ENCODE measurements at regions not wholly inside any gene's neighbourhood (a gene's known extent, or its start where the extent isn't known, plus 50 kb on each side); places are given as distances from the start of the nearest gene placed in this dataset.
A peak's percentile ranks its signal among the peaks of the same experiment; 100 is the strongest.

GRCh38 chr20:10799735-10800134 lies 125.9 kb upstream of the JAG1 start:
- Histone ChIP-seq H2BK12ac (ENCODE audit: low read length in 2 of 2) (no peak overlapping the region), H3K27me3 (ENCODE audit: control insufficient read depth in 1 of 2, insufficient read depth in 1 of 2, low read length in 2 of 2) (peaks cover 0 to under 1% of the 10 kb centered on the region in 2 experiments), H2AK5ac (ENCODE audit: low read length, severe bottlenecking) (no peak overlapping the region), H3K36me3 (ENCODE audit: control insufficient read depth in 1 of 2, insufficient read depth in 2 of 2, low read depth in 1 of 2, low read length in 2 of 2) (no peaks in the 10 kb centered on the region), H2BK120ac (ENCODE audit: low read depth, low read length) (no peak overlapping the region), H4K8ac (ENCODE audit: low read length) (no peak overlapping the region), H3K79me1 (replicated peaks; ENCODE audit: low read length, poor library complexity, severe bottlenecking) (no peaks in the 10 kb centered on the region), H2AFZ (ENCODE audit: low read depth, low read length) (no peak overlapping the region), H2BK5ac (ENCODE audit: low read depth, low read length, poor library complexity, severe bottlenecking) (no peak overlapping the region), H3K9ac (ENCODE audit: low read length) (no peak overlapping the region), H3K4me3 (ENCODE audit: insufficient read depth in 1 of 2, low read depth in 1 of 2, low read length in 2 of 2) (no peak overlapping the region), H3K4ac (ENCODE audit: low read depth in 1 of 2, low read length in 2 of 2) (no peak overlapping the region), H3K23ac (ENCODE audit: low read length in 2 of 2) (no peak overlapping the region), H4K91ac (ENCODE audit: low read length) (no peak overlapping the region), H3K27ac (ENCODE audit: low read length, poor library complexity, severe bottlenecking) (no peak overlapping the region), H3K4me2 (ENCODE audit: low read length, poor library complexity, severe bottlenecking) (no peak overlapping the region), H3K14ac (ENCODE audit: low read length in 2 of 2) (no peak overlapping the region), H2BK15ac (ENCODE audit: low read depth, poor library complexity, severe bottlenecking) (no peak overlapping the region), H3K9me3 (ENCODE audit: control insufficient read depth, low read length) (no peaks in the 10 kb centered on the region), H3K18ac (ENCODE audit: low read depth in 1 of 2, low read length in 2 of 2) (no peak overlapping the region), H3K4me1 (ENCODE audit: control insufficient read depth, insufficient read depth, low read depth, low read length) (no peaks in the 10 kb centered on the region)
- 85% methylated on average over 2 of the region's 2 CpGs for WGBS
- no peak for DNase-seq

DNA sequence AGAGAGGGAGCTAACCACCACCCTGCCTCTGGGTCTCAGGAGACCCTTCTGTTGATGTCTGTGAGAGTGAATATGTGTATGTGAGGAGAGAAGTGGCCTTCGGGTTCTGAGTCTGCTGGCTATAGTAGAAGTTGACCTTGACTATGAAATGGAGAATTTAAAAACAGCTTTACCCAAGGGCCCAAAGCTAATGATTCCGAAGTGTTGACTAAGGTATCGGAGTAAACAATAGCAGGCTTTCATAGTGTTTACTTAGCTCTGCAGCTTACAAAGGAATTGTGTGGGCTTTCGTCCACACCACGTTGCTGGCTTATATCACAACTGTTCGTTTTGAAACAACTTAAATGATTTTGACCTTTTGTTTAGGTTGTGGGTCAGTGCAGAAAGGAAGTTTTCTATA lies 126.5 kb upstream of the JAG1 start:
- Histone ChIP-seq H3K79me1 (replicated peaks; ENCODE audit: low read length, poor library complexity, severe bottlenecking) (no peaks in the 10 kb centered on the region), H3K4me1 (ENCODE audit: control insufficient read depth, insufficient read depth, low read depth, low read length) (no peaks in the 10 kb centered on the region), H3K23ac (ENCODE audit: low read length in 2 of 2) (no peak overlapping the region), H2BK5ac (ENCODE audit: low read depth, low read length, poor library complexity, severe bottlenecking) (no peak overlapping the region), H3K4me2 (ENCODE audit: low read length, poor library complexity, severe bottlenecking) (no peak overlapping the region), H3K36me3 (ENCODE audit: control insufficient read depth in 1 of 2, insufficient read depth in 2 of 2, low read depth in 1 of 2, low read length in 2 of 2) (no peaks in the 10 kb centered on the region), H3K4me3 (ENCODE audit: insufficient read depth in 1 of 2, low read depth in 1 of 2, low read length in 2 of 2) (no peak overlapping the region), H4K8ac (ENCODE audit: low read length) (no peak overlapping the region), H3K14ac (ENCODE audit: low read length in 2 of 2) (no peak overlapping the region), H2AFZ (ENCODE audit: low read depth, low read length) (no peak overlapping the region), H3K27me3 (ENCODE audit: control insufficient read depth in 1 of 2, insufficient read depth in 1 of 2, low read length in 2 of 2) (no peaks in the 10 kb centered on the region), H2AK5ac (ENCODE audit: low read length, severe bottlenecking) (no peak overlapping the region), H3K18ac (ENCODE audit: low read depth in 1 of 2, low read length in 2 of 2) (no peak overlapping the region), H2BK15ac (ENCODE audit: low read depth, poor library complexity, severe bottlenecking) (no peak overlapping the region), H3K9ac (ENCODE audit: low read length) (no peak overlapping the region), H2BK12ac (ENCODE audit: low read length in 2 of 2) (no peak overlapping the region), H2BK120ac (ENCODE audit: low read depth, low read length) (no peak overlapping the region), H3K27ac (ENCODE audit: low read length, poor library complexity, severe bottlenecking) (no peak overlapping the region), H3K9me3 (ENCODE audit: control insufficient read depth, low read length) (no peaks in the 10 kb centered on the region), H3K4ac (ENCODE audit: low read depth in 1 of 2, low read length in 2 of 2) (no peak overlapping the region), H4K91ac (ENCODE audit: low read length) (no peak overlapping the region)
- peak; percentile 38 for DNase-seq
- WGBS: 54% methylated on average over 6 of the region's 6 CpGs

DNA sequence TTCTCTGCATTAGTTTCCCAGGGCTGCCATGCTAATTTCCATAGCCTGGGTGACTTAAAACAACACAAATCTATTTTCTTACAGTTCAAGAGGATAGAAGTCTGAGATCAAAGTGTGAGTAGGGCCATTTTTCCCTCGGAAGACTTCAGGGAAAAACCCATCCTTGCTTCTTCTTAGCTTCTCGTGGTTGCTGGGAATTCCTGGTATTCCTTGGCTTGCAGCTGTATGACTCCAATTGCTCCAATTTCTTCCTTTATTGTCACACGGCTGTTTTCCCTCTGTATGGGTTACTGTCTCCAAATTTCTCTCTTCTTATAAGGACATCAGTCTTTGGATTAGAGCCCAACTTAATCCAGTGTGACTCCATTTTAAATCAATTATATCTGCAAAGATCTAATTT lies 128.4 kb upstream of the JAG1 start:
- no peak overlapping the region for H2BK12ac ChIP-seq (ENCODE audit: low read length in 2 of 2)

DNA sequence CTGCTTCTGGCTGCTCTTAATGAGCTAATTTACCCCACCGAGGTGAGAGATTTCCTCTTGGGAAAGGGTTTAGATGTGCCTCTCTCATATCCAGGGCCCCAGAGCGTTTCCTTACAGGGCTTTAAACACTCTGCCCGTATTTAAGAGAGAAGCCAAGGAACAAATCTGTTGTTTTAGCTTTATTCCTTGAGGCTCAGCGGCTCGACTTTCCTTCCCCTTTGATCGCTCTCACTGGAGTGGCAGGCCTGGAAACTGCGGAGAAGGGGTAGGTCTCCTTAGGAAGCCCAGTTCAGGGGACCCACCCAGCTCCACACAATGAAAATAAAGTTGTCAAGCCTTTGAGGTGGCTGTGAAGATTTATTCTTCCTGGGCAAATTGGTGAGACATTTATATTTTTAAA lies 132.0 kb upstream of the JAG1 start:
- no peak overlapping the region for H4K8ac ChIP-seq (ENCODE audit: low read length)
- no peak overlapping the region for H2BK120ac ChIP-seq (ENCODE audit: low read depth, low read length)
- no peak overlapping the region for H2AK5ac ChIP-seq (ENCODE audit: low read length, severe bottlenecking)
- H3K4ac ChIP-seq (ENCODE audit: low read depth in 1 of 2, low read length in 2 of 2): no peak overlapping the region
- H3K79me1 ChIP-seq (replicated peaks; ENCODE audit: low read length, poor library complexity, severe bottlenecking): no peaks in the 10 kb centered on the region
- H2BK15ac ChIP-seq (ENCODE audit: low read depth, poor library complexity, severe bottlenecking): no peak overlapping the region
- no peak overlapping the region for H3K14ac ChIP-seq (ENCODE audit: low read length in 2 of 2)
- no peak overlapping the region for H3K4me2 ChIP-seq (ENCODE audit: low read length, poor library complexity, severe bottlenecking)
- 72% methylated on average over 7 of the region's 7 CpGs for WGBS
- no peaks in the 10 kb centered on the region for H3K27me3 ChIP-seq (ENCODE audit: control insufficient read depth in 1 of 2, insufficient read depth in 1 of 2, low read length in 2 of 2)
- no peaks in the 10 kb centered on the region for H3K9me3 ChIP-seq (ENCODE audit: control insufficient read depth, low read length)
- H3K23ac ChIP-seq (ENCODE audit: low read length in 2 of 2): no peak overlapping the region
- H3K9ac ChIP-seq (ENCODE audit: low read length): no peak overlapping the region
- DNase-seq: no peak
- H3K4me3 ChIP-seq (ENCODE audit: insufficient read depth in 1 of 2, low read depth in 1 of 2, low read length in 2 of 2): no peak overlapping the region
- no peak overlapping the region for H3K18ac ChIP-seq (ENCODE audit: low read depth in 1 of 2, low read length in 2 of 2)
- no peak overlapping the region for H3K27ac ChIP-seq (ENCODE audit: low read length, poor library complexity, severe bottlenecking)
- no peaks in the 10 kb centered on the region for H3K36me3 ChIP-seq (ENCODE audit: control insufficient read depth in 1 of 2, insufficient read depth in 2 of 2, low read depth in 1 of 2, low read length in 2 of 2)
- no peak overlapping the region for H4K91ac ChIP-seq (ENCODE audit: low read length)
- H2BK12ac ChIP-seq (ENCODE audit: low read length in 2 of 2): peak overlapping the region in 1 of 2 experiments; percentile 66
- H2BK5ac ChIP-seq (ENCODE audit: low read depth, low read length, poor library complexity, severe bottlenecking): no peak overlapping the region
- no peak overlapping the region for H2AFZ ChIP-seq (ENCODE audit: low read depth, low read length)
- H3K4me1 ChIP-seq (ENCODE audit: control insufficient read depth, insufficient read depth, low read depth, low read length): no peaks in the 10 kb centered on the region

More for the DNA sequence above, 128.4 kb upstream of the JAG1 start:
- Histone ChIP-seq H3K9me3 (ENCODE audit: control insufficient read depth, low read length) (no peaks in the 10 kb centered on the region), H3K27ac (ENCODE audit: low read length, poor library complexity, severe bottlenecking) (no peak overlapping the region), H3K4ac (ENCODE audit: low read depth in 1 of 2, low read length in 2 of 2) (no peak overlapping the region), H3K27me3 (ENCODE audit: control insufficient read depth in 1 of 2, insufficient read depth in 1 of 2, low read length in 2 of 2) (no peaks in the 10 kb centered on the region), H3K36me3 (ENCODE audit: control insufficient read depth in 1 of 2, insufficient read depth in 2 of 2, low read depth in 1 of 2, low read length in 2 of 2) (no peaks in the 10 kb centered on the region), H2BK5ac (ENCODE audit: low read depth, low read length, poor library complexity, severe bottlenecking) (no peak overlapping the region), H3K23ac (ENCODE audit: low read length in 2 of 2) (no peak overlapping the region), H3K79me1 (replicated peaks; ENCODE audit: low read length, poor library complexity, severe bottlenecking) (no peaks in the 10 kb centered on the region), H3K4me3 (ENCODE audit: insufficient read depth in 1 of 2, low read depth in 1 of 2, low read length in 2 of 2) (no peak overlapping the region), H3K4me2 (ENCODE audit: low read length, poor library complexity, severe bottlenecking) (no peak overlapping the region), H3K4me1 (ENCODE audit: control insufficient read depth, insufficient read depth, low read depth, low read length) (no peaks in the 10 kb centered on the region), H2AFZ (ENCODE audit: low read depth, low read length) (no peak overlapping the region), H2BK120ac (ENCODE audit: low read depth, low read length) (no peak overlapping the region), H2AK5ac (ENCODE audit: low read length, severe bottlenecking) (no peak overlapping the region), H3K18ac (ENCODE audit: low read depth in 1 of 2, low read length in 2 of 2) (no peak overlapping the region), H4K8ac (ENCODE audit: low read length) (no peak overlapping the region), H3K14ac (ENCODE audit: low read length in 2 of 2) (no peak overlapping the region), H4K91ac (ENCODE audit: low read length) (no peak overlapping the region), H3K9ac (ENCODE audit: low read length) (no peak overlapping the region), H2BK15ac (ENCODE audit: low read depth, poor library complexity, severe bottlenecking) (no peak overlapping the region)
- peak; percentile 55 for DNase-seq
- 58% methylated on average over 3 of the region's 3 CpGs for WGBS

Measured in mesenchymal stem cell (in vitro differentiated cells and primary cell).